H9 (cell line): ENCODE measurements at regions not wholly inside any gene's neighbourhood (a gene's known extent, or its start where the extent isn't known, plus 50 kb on each side); places are given as distances from the start of the nearest gene placed in this dataset.

Source experiments
- DNase-seq: peaks from one replicate; pipeline ENCODE4 v3.0.0-alpha.2; 2017
- H2AFZ ChIP-seq: one replicate; pipeline ENCODE4 v1.6.1; 2013; ENCODE audit warnings: mild to moderate bottlenecking, low read length, control low read depth, moderate library complexity
- H2AK5ac ChIP-seq: 2 replicates; pipeline ENCODE4 v1.6.1; 2013; ENCODE audit warnings: low read length, control low read depth, mixed read lengths; ENCODE audit not compliant: insufficient read length
- H2BK120ac ChIP-seq: one replicate; pipeline ENCODE4 v1.6.1; 2013; ENCODE audit warnings: low read depth, mild to moderate bottlenecking, low read length, control low read depth, inconsistent platforms; ENCODE audit not compliant: poor library complexity, severe bottlenecking
- H2BK12ac ChIP-seq: 2 replicates; pipeline ENCODE4 v1.6.1; 2013; ENCODE audit warnings: low read length, control low read depth, mixed read lengths, low read depth; ENCODE audit not compliant: insufficient read length
- H2BK15ac ChIP-seq: 2 replicates; pipeline ENCODE4 v1.6.1; 2013; ENCODE audit warnings: low read depth, low read length, control low read depth
- H2BK20ac ChIP-seq: one replicate; pipeline ENCODE4 v1.6.1; 2013; ENCODE audit warnings: low read depth, mild to moderate bottlenecking, low read length, control low read depth, inconsistent platforms; ENCODE audit not compliant: poor library complexity, severe bottlenecking
- H2BK5ac ChIP-seq: 2 replicates; pipeline ENCODE4 v1.6.1; 2013; ENCODE audit warnings: low read length, control low read depth, mixed read lengths; ENCODE audit not compliant: insufficient read length
- H3K14ac ChIP-seq: 2 replicates; pipeline ENCODE4 v1.6.1; 2013; ENCODE audit warnings: low read length, control low read depth; ENCODE audit not compliant: insufficient read depth
- H3K18ac ChIP-seq: 2 replicates; pipeline ENCODE4 v1.6.1; 2013; ENCODE audit warnings: low read depth, mild to moderate bottlenecking, mixed read lengths, low read length, control low read depth; ENCODE audit not compliant: insufficient read length
- H3K23ac ChIP-seq: 2 replicates; pipeline ENCODE4 v1.6.1; 2013; ENCODE audit warnings: low read length, control low read depth, mixed read lengths, low read depth; ENCODE audit not compliant: insufficient read length
- H3K23me2 ChIP-seq: 2 replicates; pipeline ENCODE4 v1.6.1; 2013; ENCODE audit warnings: low read depth, mild to moderate bottlenecking, mixed read lengths, low read length, control low read depth; ENCODE audit not compliant: insufficient read length, poor library complexity, severe bottlenecking
- H3K27ac ChIP-seq: 2 replicates; pipeline ENCODE4 v1.5.1; 2013; ENCODE audit warnings: low read length, control low read depth, mixed read lengths, low read depth; ENCODE audit not compliant: insufficient read length
- H3K27me3 ChIP-seq: 2 replicates; pipeline ENCODE4 v1.6.1; 2013; ENCODE audit warnings: low read length, control low read depth, inconsistent platforms; ENCODE audit not compliant: insufficient read depth
- H3K4ac ChIP-seq: 2 replicates; pipeline ENCODE4 v1.6.1; 2013; ENCODE audit warnings: low read depth, mild to moderate bottlenecking, control low read depth, inconsistent platforms, low read length, moderate library complexity
- H3K4me1 ChIP-seq: 2 replicates; pipeline ENCODE4 v1.6.1; 2013; ENCODE audit warnings: low read length, control low read depth, inconsistent platforms; ENCODE audit not compliant: insufficient read depth
- H3K4me2 ChIP-seq: 2 replicates; pipeline ENCODE4 v1.6.1; 2013; ENCODE audit warnings: low read length, control low read depth, mixed read lengths; ENCODE audit not compliant: insufficient read length, insufficient read depth
- H3K56ac ChIP-seq: 2 replicates; pipeline ENCODE4 v1.6.1; 2013; ENCODE audit warnings: low read depth, mild to moderate bottlenecking, mixed read lengths, low read length, control low read depth; ENCODE audit not compliant: insufficient read length
- H3K79me1 ChIP-seq: 2 replicates; pipeline ENCODE4 v1.6.1; 2013; ENCODE audit warnings: low read depth, mild to moderate bottlenecking, moderate library complexity, low read length, control low read depth, inconsistent platforms; ENCODE audit not compliant: insufficient read depth, poor library complexity, severe bottlenecking
- H3K79me2 ChIP-seq: 2 replicates; pipeline ENCODE4 v1.6.1; 2013; ENCODE audit warnings: low read length, control low read depth, inconsistent platforms; ENCODE audit not compliant: insufficient read depth
- H3K9ac ChIP-seq: 2 replicates; pipeline ENCODE4 v1.6.1; 2013; ENCODE audit warnings: low read length, control low read depth, mixed read lengths; ENCODE audit not compliant: insufficient read length; ENCODE audit errors: extremely low read depth
- H3K9me3 ChIP-seq: one replicate; pipeline ENCODE4 v1.6.1; 2013; ENCODE audit warnings: low read depth, low read length, inconsistent platforms; ENCODE audit not compliant: control insufficient read depth
- H3T11ph ChIP-seq: one replicate; pipeline ENCODE4 v1.6.1; 2013; ENCODE audit warnings: mild to moderate bottlenecking, low read length, control low read depth, inconsistent platforms
- H4K20me1 ChIP-seq: one replicate; pipeline ENCODE4 v1.6.1; 2013; ENCODE audit not compliant: control insufficient read depth, insufficient read length, insufficient read depth
- H4K5ac ChIP-seq: 2 replicates; pipeline ENCODE4 v1.6.1; 2013; ENCODE audit warnings: low read depth, mild to moderate bottlenecking, mixed read lengths, low read length, control low read depth; ENCODE audit not compliant: insufficient read length
- H4K8ac ChIP-seq: replicated peaks from 2 replicates; pipeline ENCODE4 v1.6.1; 2013; ENCODE audit warnings: low read length, control low read depth, mixed read lengths, low read depth; ENCODE audit not compliant: insufficient read length
- H4K91ac ChIP-seq: 2 replicates; pipeline ENCODE4 v1.6.1; 2013; ENCODE audit warnings: low read depth, mild to moderate bottlenecking, moderate library complexity, mixed read lengths, low read length, control low read depth; ENCODE audit not compliant: insufficient read length
- H3K27ac Mint-ChIP-seq, 3 experiments: 2 replicates in 2 of 3; 3 replicates in 1 of 3; pipeline ENCODE4 v1.8.0; 2020 to 2021; ENCODE audit warnings: mixed read lengths in 3 of 3, mild to moderate bottlenecking in 1 of 3, moderate library complexity in 1 of 3
- H3K27me3 Mint-ChIP-seq: 2 replicates; pipeline ENCODE4 v1.8.0; 2021; ENCODE audit warnings: low read depth, mild to moderate bottlenecking, moderate library complexity, mixed read lengths
- H3K36me3 Mint-ChIP-seq, 3 experiments: 2 replicates in 2 of 3; 3 replicates in 1 of 3; pipeline ENCODE4 v1.8.0; 2020 to 2021; ENCODE audit warnings: low read depth in 3 of 3, mixed read lengths in 3 of 3; ENCODE audit not compliant: insufficient read depth in 1 of 3
- H3K4me1 Mint-ChIP-seq, 2 experiments: 2 replicates each; pipeline ENCODE4 v1.8.0; 2020; ENCODE audit warnings: mixed read lengths in 2 of 2
- H3K4me3 Mint-ChIP-seq, 2 experiments: 2 replicates in 1 of 2; 3 replicates in 1 of 2; pipeline ENCODE4 v1.8.0; 2020 to 2021; ENCODE audit warnings: mild to moderate bottlenecking in 2 of 2, mixed read lengths in 2 of 2, moderate library complexity in 1 of 2
- H3K9me3 Mint-ChIP-seq, 2 experiments: 2 replicates in 1 of 2; 3 replicates in 1 of 2; pipeline ENCODE4 v1.8.0; 2020; ENCODE audit warnings: mild to moderate bottlenecking in 2 of 2, mixed read lengths in 2 of 2, moderate library complexity in 1 of 2
- WGBS: extraction: QIAGEN DNeasy Blood & Tissue Kit; methylation state at CpG from one replicate; pipeline ENCODE4 v1.1.7; 2013; ENCODE audit warnings: missing lambda C conversion rate, low lambda C conversion rate, mixed read lengths; ENCODE audit not compliant: insufficient read length; ENCODE audit errors: extremely low coverage; 5-methylcytosine and 5-hydroxymethylcytosine counted together
- TF ChIP-seq, protein P1 (sequence below): fragments of 200-600 bp; sonication (generic); conservative IDR thresholded peaks from 3 replicates; pipeline ENCODE4 v1.8.0; 2021; ENCODE audit warnings: antibody characterized with exemption, mild to moderate bottlenecking

DNA sequence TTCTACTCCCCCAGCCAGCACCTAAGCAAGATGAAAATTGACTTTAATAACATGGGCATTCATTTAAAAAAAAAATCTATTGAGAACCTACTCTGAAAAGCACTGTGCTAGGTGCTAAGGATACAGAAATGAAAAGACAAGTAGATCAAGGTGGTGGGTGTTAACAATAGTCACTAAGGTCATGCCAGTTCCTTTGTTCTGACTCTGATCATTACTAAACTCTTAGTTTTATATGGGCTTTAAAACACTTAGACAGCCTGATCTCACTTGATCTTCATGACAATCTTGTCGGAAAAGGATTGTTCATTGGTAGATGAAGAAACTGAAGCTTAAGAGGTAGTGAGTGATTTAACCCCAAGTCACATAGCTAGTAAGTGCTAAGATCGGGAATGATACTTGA lies 285.7 kb upstream of the PRDM1 start:
- H2BK20ac ChIP-seq, result no peak overlapping the region
- H3K4ac ChIP-seq, result no peak overlapping the region
- H2AFZ ChIP-seq, result no peak overlapping the region
- Mint-ChIP-seq H3K4me3 (no peak overlapping the region), H3K36me3 (no peaks in the 10 kb centered on the region), H3K27ac (no peak overlapping the region), H3K27me3 (no peaks in the 10 kb centered on the region; the same call in 1 of the 2 replicates), H3K9me3 (no peaks in the 10 kb centered on the region; a peak in 1 of 5 replicates), H3K4me1 (peaks cover 0 to 3% of the 10 kb centered on the region in 2 experiments; a peak in 1 of 4 replicates)
- no peaks in the 10 kb centered on the region for H3K79me2 ChIP-seq
- H3K4me1 ChIP-seq, result no peaks in the 10 kb centered on the region
- H3K9me3 ChIP-seq, result no peaks in the 10 kb centered on the region
- no peaks in the 10 kb centered on the region for H3K23me2 ChIP-seq
- no peak overlapping the region for H3K14ac ChIP-seq
- no peak overlapping the region for H2AK5ac ChIP-seq
- H4K20me1 ChIP-seq, result no peaks in the 10 kb centered on the region
- no peaks in the 10 kb centered on the region for H3K79me1 ChIP-seq
- H3K27me3 ChIP-seq, result no peaks in the 10 kb centered on the region
- no peak overlapping the region for H4K8ac ChIP-seq
- TF ChIP-seq, protein P1, sequence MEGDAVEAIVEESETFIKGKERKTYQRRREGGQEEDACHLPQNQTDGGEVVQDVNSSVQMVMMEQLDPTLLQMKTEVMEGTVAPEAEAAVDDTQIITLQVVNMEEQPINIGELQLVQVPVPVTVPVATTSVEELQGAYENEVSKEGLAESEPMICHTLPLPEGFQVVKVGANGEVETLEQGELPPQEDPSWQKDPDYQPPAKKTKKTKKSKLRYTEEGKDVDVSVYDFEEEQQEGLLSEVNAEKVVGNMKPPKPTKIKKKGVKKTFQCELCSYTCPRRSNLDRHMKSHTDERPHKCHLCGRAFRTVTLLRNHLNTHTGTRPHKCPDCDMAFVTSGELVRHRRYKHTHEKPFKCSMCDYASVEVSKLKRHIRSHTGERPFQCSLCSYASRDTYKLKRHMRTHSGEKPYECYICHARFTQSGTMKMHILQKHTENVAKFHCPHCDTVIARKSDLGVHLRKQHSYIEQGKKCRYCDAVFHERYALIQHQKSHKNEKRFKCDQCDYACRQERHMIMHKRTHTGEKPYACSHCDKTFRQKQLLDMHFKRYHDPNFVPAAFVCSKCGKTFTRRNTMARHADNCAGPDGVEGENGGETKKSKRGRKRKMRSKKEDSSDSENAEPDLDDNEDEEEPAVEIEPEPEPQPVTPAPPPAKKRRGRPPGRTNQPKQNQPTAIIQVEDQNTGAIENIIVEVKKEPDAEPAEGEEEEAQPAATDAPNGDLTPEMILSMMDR, result no peak
- H2BK15ac ChIP-seq, result no peak overlapping the region
- DNase-seq, result no peak
- no peak overlapping the region for H2BK120ac ChIP-seq
- no peak overlapping the region for H3K23ac ChIP-seq
- no peak overlapping the region for H3K4me2 ChIP-seq
- H3K27ac ChIP-seq, result no peak overlapping the region
- no peak overlapping the region for H4K5ac ChIP-seq
- no peak overlapping the region for H3K9ac ChIP-seq
- no CpG with 5 or more reads among the region's 2 CpGs for WGBS
- H4K91ac ChIP-seq, result no peak overlapping the region
- no peak overlapping the region for H3K18ac ChIP-seq
- no peak overlapping the region for H2BK5ac ChIP-seq
- no peak overlapping the region for H3T11ph ChIP-seq
- no peak overlapping the region for H2BK12ac ChIP-seq
- H3K56ac ChIP-seq, result no peak overlapping the region
